SIG-M5 treated with dmso at 0.1 percent for 504 hours (cell line): ENCODE measurements at regions not wholly inside any gene's neighbourhood (a gene's known extent, or its start where the extent isn't known, plus 50 kb on each side); places are given as distances from the start of the nearest gene placed in this dataset.
A peak's percentile ranks its signal among the peaks of the same experiment; 100 is the strongest.
"Not testable (repeated sequence)": the region's sequence is repeated elsewhere in the genome, so short reads cannot be mapped to it uniquely, and the experiment has no call there.

ENCODE experiments used
- DNase-seq: peaks from one replicate; lab custom pipeline; 2025; ENCODE audit not compliant: unreplicated experiment; lab: John Stamatoyannopoulos, UW

GRCh38 chr13:34159946-34160345 is 342.0 kb downstream of the RFC3 start:
- no peak for DNase-seq

- DNase-seq, result no peak
Measured at GRCh38 chr13:34161931-34162543, 344.1 kb downstream of the RFC3 start.

GRCh38 chr13:34162544-34162933 is 344.6 kb downstream of the RFC3 start:
- DNase-seq, result no peak

- no peak for DNase-seq
Measured at GRCh38 chr13:34164582-34164981, 346.6 kb downstream of the RFC3 start.

- DNase-seq, result no peak
Measured at GRCh38 chr13:34165158-34165557, 347.2 kb downstream of the RFC3 start.

GRCh38 chr13:34166406-34166805 is 348.5 kb downstream of the RFC3 start:
- no peak for DNase-seq

GRCh38 chr13:34167347-34167746 is 349.4 kb downstream of the RFC3 start:
- no peak for DNase-seq

- DNase-seq, result no peak
Measured at GRCh38 chr13:34172048-34172447, 354.1 kb downstream of the RFC3 start.

- no peak for DNase-seq
Measured at GRCh38 chr13:34174671-34175145, 356.8 kb downstream of the RFC3 start.

GRCh38 chr13:34175551-34175950 is 357.6 kb downstream of the RFC3 start:
- DNase-seq, result no peak

- DNase-seq, result no peak
Measured at GRCh38 chr13:34176633-34177032, 358.7 kb downstream of the RFC3 start.

GRCh38 chr13:34179481-34179880 is 361.5 kb downstream of the RFC3 start:
- no peak for DNase-seq

GRCh38 chr13:34179927-34180326 is 362.0 kb downstream of the RFC3 start:
- no peak for DNase-seq

- DNase-seq, result not testable (repeated sequence)
Measured at GRCh38 chr13:34181256-34181655, 363.3 kb downstream of the RFC3 start.

GRCh38 chr13:34189946-34190345 is 372.0 kb downstream of the RFC3 start:
- no peak for DNase-seq

GRCh38 chr13:34201050-34201913 is 383.3 kb downstream of the RFC3 start:
- DNase-seq, result peak; percentile 19

GRCh38 chr13:34207334-34207733 is 389.4 kb downstream of the RFC3 start:
- no peak for DNase-seq

- no peak for DNase-seq
Measured at GRCh38 chr13:34207872-34208271, 389.9 kb downstream of the RFC3 start.

GRCh38 chr13:34208336-34208735 is 390.4 kb downstream of the RFC3 start:
- no peak for DNase-seq

- DNase-seq, result no peak
Measured at GRCh38 chr13:34210341-34210740, 392.4 kb downstream of the RFC3 start.

- DNase-seq, result no peak
Measured at GRCh38 chr13:34214686-34215085, 396.7 kb downstream of the RFC3 start.

GRCh38 chr13:34216256-34216655 is 398.3 kb downstream of the RFC3 start:
- no peak for DNase-seq
